Activated CD8-positive, alpha-beta memory T cell treated with anti-CD3 and anti-CD28 coated beads, Interleukin-2, amount 50 U/mL, for 4 hours (primary cell): ENCODE measurements at regions not wholly inside any gene's neighbourhood (a gene's known extent, or its start where the extent isn't known, plus 50 kb on each side); places are given as distances from the start of the nearest gene placed in this dataset.
"Not testable (repeated sequence)": the region's sequence is repeated elsewhere in the genome, so short reads cannot be mapped to it uniquely, and the experiment has no call there.

ENCODE experiments used
- DNase-seq: peaks from one replicate; pipeline ENCODE4 v3.0.0-alpha.2; 2020

DNA sequence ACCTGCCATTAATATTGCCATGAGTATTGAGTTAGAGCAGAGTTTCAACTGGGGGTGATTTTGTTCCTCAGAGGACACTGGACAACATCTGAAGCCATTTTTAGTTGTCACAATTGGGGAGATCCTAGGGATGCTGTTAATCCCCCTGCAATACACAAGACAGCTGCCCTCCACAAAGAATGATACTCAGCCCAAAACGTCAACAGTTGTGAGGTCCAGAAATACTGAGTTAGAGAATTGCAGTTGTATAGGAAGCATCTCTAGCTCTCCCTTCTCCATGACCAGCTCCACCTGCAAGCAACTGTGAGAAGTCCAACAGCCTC, 614.0 kb upstream of the CDH5 start:
- DNase-seq, result no peak

DNA sequence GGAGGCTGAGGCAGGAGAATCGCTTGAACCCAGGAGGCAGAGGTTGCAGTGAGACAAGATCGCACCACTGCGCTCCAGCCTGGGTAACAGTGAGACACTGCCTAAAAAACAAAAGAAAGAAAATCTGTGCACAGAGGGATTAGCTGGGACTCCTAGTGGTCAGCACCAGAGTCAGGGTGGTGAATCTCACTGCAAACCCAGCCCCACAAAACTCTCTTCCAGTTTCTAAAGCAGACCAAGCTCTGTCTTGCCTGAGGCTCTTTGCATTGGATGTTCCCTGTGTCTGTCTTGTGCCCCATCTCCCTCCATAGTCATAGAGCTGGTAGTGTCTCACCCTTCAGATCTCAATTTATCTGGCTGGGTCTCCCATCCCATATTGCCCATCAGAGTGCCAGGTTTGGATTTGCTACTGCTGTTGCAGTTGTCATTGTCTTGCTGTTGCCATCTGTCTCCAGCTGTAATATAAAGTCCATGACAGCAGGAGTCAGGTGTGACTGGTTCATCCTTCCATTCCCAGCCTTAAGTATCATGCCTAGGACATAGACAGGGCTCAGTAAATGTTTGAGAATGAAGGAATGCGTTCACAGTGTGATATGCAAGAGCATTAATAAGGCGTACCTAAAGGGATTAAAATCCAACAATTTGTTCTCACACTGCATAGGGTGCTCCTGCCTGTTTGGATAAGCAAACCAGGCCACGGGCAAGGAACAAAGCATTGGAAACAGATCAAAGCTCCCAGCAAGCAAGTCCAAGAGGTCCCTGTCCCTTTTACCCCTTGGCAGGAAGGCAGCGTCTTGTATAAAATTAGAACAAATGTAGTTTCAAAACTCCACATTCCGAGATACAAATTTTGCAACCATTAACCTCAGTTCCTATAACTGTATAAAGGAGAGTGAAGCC, 614.6 kb upstream of the CDH5 start:
- no peak for DNase-seq

DNA sequence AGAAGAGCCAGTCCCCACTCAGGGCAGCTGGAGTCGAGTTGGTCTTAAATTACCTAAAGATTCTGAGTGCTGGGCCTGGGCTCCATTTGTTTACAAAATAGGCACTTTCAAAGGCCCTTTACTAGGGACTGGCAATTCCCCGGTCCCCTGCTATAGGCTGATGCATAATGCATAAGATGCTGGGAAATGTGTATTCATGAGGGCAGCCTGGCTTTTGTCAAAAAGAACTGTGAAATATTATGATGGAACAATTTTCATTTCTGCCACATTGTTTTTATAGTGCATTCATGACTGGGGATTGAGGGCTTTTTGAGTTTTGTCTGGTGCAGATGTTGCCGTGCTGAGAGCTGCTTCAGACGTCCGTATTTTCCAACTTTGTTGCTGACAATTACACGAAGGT, 617.0 kb upstream of the CDH5 start:
- no peak for DNase-seq

DNA sequence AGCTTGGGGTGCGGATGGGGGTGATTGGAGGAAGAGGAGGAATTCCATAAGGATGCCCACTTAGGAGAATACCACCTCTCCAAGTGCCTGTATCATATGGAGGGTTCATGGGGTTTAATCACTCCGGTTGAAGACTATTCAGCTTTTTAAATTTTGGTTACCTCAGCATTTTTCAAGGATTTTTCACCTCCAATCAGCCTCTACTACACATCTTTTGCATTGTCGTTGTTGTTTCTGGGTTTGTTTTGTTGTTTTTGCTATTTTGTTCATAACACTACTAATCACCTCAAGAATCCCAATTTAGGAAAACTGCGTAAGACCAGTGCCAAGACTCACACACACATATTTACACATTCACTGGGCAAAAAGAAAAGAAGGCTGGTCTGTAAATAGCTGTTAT, 619.5 kb upstream of the CDH5 start:
- DNase-seq, result no peak

GRCh38 chr16:65745201-65745708, 621.2 kb upstream of the CDH5 start:
- no peak for DNase-seq

- DNase-seq, result no peak
Measured at GRCh38 chr16:65744401-65744800, 622.1 kb upstream of the CDH5 start.

GRCh38 chr16:65743558-65743957, 621.7 kb upstream of the CDH11 start:
- no peak for DNase-seq

- DNase-seq, result no peak
Measured at GRCh38 chr16:65740711-65741110, 618.8 kb upstream of the CDH11 start.

DNA sequence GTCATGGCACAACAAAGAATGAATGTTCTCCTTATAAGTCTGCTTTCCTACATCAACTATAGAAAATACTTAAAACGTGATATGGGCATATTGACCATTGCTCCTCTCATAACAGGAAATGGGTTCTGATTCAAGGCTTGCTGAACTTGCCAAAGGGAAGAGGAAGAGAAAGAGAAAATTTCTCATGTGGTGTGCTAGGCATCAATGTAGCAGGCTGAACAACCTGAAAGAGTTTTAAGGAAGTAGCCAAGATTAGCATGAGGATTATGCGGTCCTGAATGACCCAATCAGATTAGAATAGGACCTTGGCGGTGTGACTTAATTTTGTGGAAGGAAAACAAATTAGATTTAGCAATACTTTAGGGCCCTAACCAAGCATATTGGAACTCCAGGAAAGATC, 617.7 kb upstream of the CDH11 start:
- no peak for DNase-seq

DNA sequence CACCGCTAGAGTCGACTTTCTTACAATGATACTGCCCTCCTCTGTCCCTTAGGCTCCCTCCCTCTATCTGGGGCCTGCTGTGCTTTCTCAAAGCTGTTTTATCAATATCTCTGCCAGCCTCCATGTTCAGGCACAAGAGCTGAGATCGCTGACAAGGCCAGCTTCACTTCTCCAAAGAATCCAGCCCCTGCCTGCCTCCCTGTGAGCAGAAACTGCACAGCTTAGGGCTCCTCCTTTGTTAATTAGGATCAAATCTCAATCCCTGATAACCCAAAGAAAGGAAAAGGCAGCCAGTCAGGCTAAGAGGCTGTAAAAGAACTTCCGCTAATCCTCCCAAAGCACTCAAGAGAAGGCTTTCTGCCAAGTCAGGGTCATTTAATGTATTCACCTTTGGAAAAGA, 616.0 kb upstream of the CDH11 start:
- DNase-seq, result no peak

DNA sequence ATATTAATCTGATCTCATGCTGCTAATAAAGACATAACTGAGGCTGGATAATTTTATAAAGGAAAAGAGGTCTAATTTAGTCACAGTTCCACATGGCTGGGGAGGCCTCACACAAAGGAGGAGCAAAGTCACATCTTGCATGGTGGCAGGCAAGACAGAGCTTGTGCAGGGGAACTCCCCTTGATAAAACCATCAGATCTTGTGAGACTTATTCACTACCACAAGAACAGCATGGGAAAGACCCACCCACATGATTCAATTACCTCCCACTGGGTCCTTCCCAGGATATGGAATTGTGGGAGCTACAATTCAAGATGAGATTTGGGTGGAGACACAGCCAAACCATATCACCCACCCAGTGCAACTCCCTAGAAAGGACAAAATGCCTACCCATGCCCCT, 613.8 kb upstream of the CDH11 start:
- not testable (repeated sequence) for DNase-seq

GRCh38 chr16:65733721-65734120, 611.9 kb upstream of the CDH11 start:
- DNase-seq, result no peak

DNA sequence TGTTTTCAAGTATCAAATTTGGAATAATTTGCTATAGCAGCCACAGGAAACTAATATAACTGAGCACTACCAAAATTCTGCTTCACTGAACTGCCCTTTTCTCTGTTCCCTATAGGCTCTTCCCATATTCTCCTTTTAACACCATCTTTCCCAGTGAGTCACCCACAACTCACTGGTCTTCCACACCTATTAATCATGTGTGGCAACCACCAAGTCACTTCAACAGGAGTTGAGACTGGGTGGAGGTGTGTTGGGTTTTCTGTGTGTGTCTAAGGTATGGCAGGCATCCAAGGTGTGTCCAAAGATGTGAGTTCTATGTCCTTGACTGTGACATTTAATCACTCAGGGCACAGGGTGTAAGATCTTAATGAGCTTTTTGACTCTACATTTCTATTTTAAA, 610.0 kb upstream of the CDH11 start:
- DNase-seq, result no peak

DNA sequence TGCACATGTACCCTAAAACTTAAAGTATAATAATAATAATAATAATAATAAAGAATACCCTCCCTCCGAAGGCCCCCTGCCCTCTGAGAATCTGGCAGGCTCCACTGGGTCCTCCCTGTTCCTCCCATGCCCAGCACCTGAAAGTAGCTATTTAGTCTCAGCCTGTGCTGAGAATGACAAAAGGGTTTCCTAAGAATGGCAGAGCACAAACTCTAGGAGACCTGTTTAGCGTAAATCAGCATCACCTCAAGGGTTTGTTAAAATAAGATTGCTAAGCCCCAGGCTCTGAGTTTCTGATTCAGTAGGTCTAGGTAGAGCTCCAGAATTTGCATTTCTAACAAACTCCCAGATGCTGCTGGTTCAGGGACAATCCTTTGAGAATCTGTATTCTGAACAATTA, 606.8 kb upstream of the CDH11 start:
- DNase-seq, result no peak

DNA sequence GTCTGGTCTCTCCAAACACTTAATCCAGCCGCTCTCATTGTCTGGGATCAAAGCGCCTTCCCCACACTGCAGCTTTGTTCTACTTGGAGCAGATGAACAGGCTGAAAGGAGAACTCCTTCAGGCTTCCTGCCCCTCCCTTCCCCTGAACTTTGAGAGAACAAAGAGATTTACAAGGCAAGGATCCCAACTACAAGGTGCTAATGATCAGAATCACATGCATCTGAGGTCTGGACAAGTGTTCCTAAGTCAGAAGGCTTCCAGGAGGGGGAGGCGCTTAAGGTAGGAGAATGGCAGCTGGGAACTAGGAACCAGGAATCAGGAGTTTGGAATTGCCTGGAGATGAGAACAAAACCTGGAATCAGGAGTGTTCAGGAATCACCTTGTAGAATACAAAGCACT, 606.3 kb upstream of the CDH11 start:
- DNase-seq, result no peak

DNA sequence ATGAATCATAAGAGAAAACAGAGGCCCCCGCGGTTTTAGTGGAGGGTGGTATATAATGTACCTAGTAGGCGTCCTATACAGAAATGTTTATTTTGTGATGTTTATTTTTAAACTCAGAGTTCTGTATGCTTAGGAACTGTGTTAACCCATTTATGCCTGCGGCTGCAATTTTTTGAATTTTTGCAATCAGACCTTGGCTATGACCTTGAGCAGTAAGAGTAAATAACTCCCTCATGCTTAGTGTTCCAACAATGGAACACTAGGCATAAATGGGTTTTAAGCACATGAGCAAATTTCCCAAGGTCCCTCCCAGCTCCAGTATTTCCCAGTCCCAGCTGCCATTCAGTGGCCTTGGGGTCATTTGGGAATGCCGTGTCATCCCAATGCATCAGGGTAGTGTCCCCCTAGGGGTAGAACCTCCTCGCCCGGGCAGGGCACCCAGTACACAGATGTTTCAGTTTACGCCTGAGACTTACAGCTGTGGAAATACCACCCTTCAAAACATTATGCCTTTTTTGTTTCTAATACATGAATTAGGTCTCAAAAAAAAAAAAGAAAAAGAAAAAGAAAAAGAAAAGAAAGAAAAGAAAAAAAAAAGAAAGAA, 605.8 kb upstream of the CDH11 start:
- no peak for DNase-seq

GRCh38 chr16:65725156-65725845, 603.4 kb upstream of the CDH11 start:
- no peak for DNase-seq

GRCh38 chr16:65722429-65722828, 600.6 kb upstream of the CDH11 start:
- DNase-seq, result no peak

GRCh38 chr16:65717846-65718245, 596.0 kb upstream of the CDH11 start:
- no peak for DNase-seq

GRCh38 chr16:65716737-65717700, 595.2 kb upstream of the CDH11 start:
- DNase-seq, result no peak

DNA sequence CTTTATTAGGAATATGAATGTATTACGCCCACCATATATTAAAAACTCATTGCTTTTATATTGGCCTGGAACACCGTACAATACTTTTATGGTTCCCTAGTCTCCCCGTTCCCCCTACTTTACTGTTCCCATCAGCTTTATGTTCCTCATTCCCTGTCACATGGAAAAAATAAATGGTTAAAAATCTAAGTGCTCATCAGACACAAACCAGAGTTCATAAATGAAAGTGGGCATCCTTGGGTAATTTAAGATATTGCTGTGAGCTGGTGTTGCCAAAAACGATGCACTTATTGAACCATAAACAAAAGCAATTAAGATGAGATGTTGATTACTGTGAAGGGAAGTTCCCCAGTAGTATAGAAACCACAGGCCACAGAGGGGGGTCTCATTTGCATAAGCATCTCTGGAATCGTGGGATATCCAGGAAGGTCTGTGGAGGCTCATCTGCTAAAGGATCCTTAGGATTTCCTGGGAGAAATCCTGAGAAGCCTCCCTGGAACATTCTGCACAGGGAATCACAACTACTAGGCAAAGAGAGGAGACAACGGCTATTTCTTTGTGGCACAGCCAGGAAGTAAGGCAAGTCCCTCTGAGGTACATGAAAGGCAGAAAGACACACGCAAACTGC, 591.4 kb upstream of the CDH11 start:
- no peak for DNase-seq

GRCh38 chr16:65710107-65710506, 588.2 kb upstream of the CDH11 start:
- DNase-seq, result no peak
